A673 (cell line): ENCODE measurements at regions not wholly inside any gene's neighbourhood (a gene's known extent, or its start where the extent isn't known, plus 50 kb on each side); places are given as distances from the start of the nearest gene placed in this dataset.

Source experiments
- CTCF ChIP-seq: fragments of 300-800, 200-600 bp; sonication (generic); conservative IDR thresholded peaks from 2 replicates; pipeline ENCODE4 v1.5.1; 2017; ENCODE audit warnings: low read depth, mild to moderate bottlenecking, antibody characterized with exemption, low read length, moderate library complexity, mixed read lengths
- EZH2 ChIP-seq: fragments of 200-600 bp; sonication (generic); IDR thresholded peaks from 2 replicates; pipeline ENCODE4 v1.6.1; 2017; ENCODE audit warnings: borderline replicate concordance, low read depth, mild to moderate bottlenecking, mixed read lengths, antibody characterized with exemption, low read length; ENCODE audit not compliant: poor library complexity, severe bottlenecking

- TF ChIP-seq CTCF (no peak), EZH2 (no peak)
These were observed 1732.4 kb upstream of the CDH6 start for GRCh38 chr5:29460971-29461559.
